ENCODE measurements at regions not wholly inside any gene's neighbourhood (a gene's known extent, or its start where the extent isn't known, plus 50 kb on each side); places are given as distances from the start of the nearest gene placed in this dataset.
"Not testable (repeated sequence)": the region's sequence is repeated elsewhere in the genome, so short reads cannot be mapped to it uniquely, and the experiment has no call there.

- no peaks in the 10 kb centered on the region for H3K36me3 Mint-ChIP-seq (ENCODE audit: insufficient read depth)
- H3K9me3 Mint-ChIP-seq, result no peaks in the 10 kb centered on the region
- H3K4me1 Mint-ChIP-seq, result no peaks in the 10 kb centered on the region
- H3K27ac Mint-ChIP-seq (ENCODE audit: low read depth), result no peak overlapping the region
- H3K27me3 Mint-ChIP-seq, result peaks cover 4% of the 10 kb centered on the region
- H3K4me3 Mint-ChIP-seq, result no peak overlapping the region
- no peak for DNase-seq (ENCODE audit: low spot score in 2 of 2)
- no peak for ATAC-seq (replicated peaks; ENCODE audit: extremely low read depth, poor library complexity, severe bottlenecking)
Observed at GRCh38 chr3:105255350-105255749, 111.4 kb upstream of the ALCAM start.

GRCh38 chr3:105259496-105259895, 107.2 kb upstream of the ALCAM start:
- Mint-ChIP-seq H3K4me1 (no peaks in the 10 kb centered on the region), H3K9me3 (no peaks in the 10 kb centered on the region), H3K36me3 (ENCODE audit: insufficient read depth) (no peaks in the 10 kb centered on the region), H3K4me3 (no peak overlapping the region), H3K27ac (ENCODE audit: low read depth) (no peak overlapping the region), H3K27me3 (peaks cover 10% of the 10 kb centered on the region)
- ATAC-seq (replicated peaks; ENCODE audit: extremely low read depth, poor library complexity, severe bottlenecking) (no peak), DNase-seq (ENCODE audit: low spot score in 2 of 2) (no peak)

- ATAC-seq (replicated peaks; ENCODE audit: extremely low read depth, poor library complexity, severe bottlenecking), result no peak
- H3K4me1 Mint-ChIP-seq, result no peaks in the 10 kb centered on the region
- no peak overlapping the region for H3K27ac Mint-ChIP-seq (ENCODE audit: low read depth)
- no peaks in the 10 kb centered on the region for H3K36me3 Mint-ChIP-seq (ENCODE audit: insufficient read depth)
- H3K9me3 Mint-ChIP-seq, result no peaks in the 10 kb centered on the region
- H3K4me3 Mint-ChIP-seq, result no peak overlapping the region
- DNase-seq (ENCODE audit: low spot score in 2 of 2), result no peak
- peaks cover 10% of the 10 kb centered on the region for H3K27me3 Mint-ChIP-seq
Observed at GRCh38 chr3:105260385-105260784, 106.3 kb upstream of the ALCAM start.

- no peaks in the 10 kb centered on the region for H3K36me3 Mint-ChIP-seq (ENCODE audit: insufficient read depth)
- peaks cover 9% of the 10 kb centered on the region for H3K27me3 Mint-ChIP-seq
- H3K9me3 Mint-ChIP-seq, result no peaks in the 10 kb centered on the region
- no peak overlapping the region for H3K27ac Mint-ChIP-seq (ENCODE audit: low read depth)
- ATAC-seq (replicated peaks; ENCODE audit: extremely low read depth, poor library complexity, severe bottlenecking) (no peak), DNase-seq (ENCODE audit: low spot score in 2 of 2) (no peak)
- H3K4me3 Mint-ChIP-seq, result no peak overlapping the region
- no peaks in the 10 kb centered on the region for H3K4me1 Mint-ChIP-seq
Observed at GRCh38 chr3:105274536-105274935, 92.2 kb upstream of the ALCAM start.

- H3K36me3 Mint-ChIP-seq (ENCODE audit: insufficient read depth), result no peaks in the 10 kb centered on the region
- no peaks in the 10 kb centered on the region for H3K9me3 Mint-ChIP-seq
- no peak for ATAC-seq (replicated peaks; ENCODE audit: extremely low read depth, poor library complexity, severe bottlenecking)
Observed at GRCh38 chr3:105274958-105275357, 91.8 kb upstream of the ALCAM start.

GRCh38 chr3:105277656-105278055, 89.1 kb upstream of the ALCAM start:
- Mint-ChIP-seq H3K36me3 (ENCODE audit: insufficient read depth) (no peaks in the 10 kb centered on the region), H3K4me3 (no peak overlapping the region), H3K27ac (ENCODE audit: low read depth) (no peak overlapping the region), H3K27me3 (peaks cover 20% of the 10 kb centered on the region), H3K9me3 (no peaks in the 10 kb centered on the region), H3K4me1 (no peaks in the 10 kb centered on the region)
- ATAC-seq (replicated peaks; ENCODE audit: extremely low read depth, poor library complexity, severe bottlenecking) (no peak), DNase-seq (ENCODE audit: low spot score in 2 of 2) (no peak)

More at GRCh38 chr3:105274958-105275357, 91.8 kb upstream of the ALCAM start:
- no peak for DNase-seq (ENCODE audit: low spot score in 2 of 2)
- H3K4me3 Mint-ChIP-seq, result no peak overlapping the region
- peaks cover 9% of the 10 kb centered on the region for H3K27me3 Mint-ChIP-seq
- H3K27ac Mint-ChIP-seq (ENCODE audit: low read depth), result no peak overlapping the region
- no peaks in the 10 kb centered on the region for H3K4me1 Mint-ChIP-seq

- Mint-ChIP-seq H3K36me3 (ENCODE audit: insufficient read depth) (no peaks in the 10 kb centered on the region), H3K27me3 (peaks cover 14% of the 10 kb centered on the region), H3K4me3 (no peak overlapping the region), H3K27ac (ENCODE audit: low read depth) (no peak overlapping the region), H3K9me3 (no peaks in the 10 kb centered on the region), H3K4me1 (no peaks in the 10 kb centered on the region)
- ATAC-seq (replicated peaks; ENCODE audit: extremely low read depth, poor library complexity, severe bottlenecking), result no peak
- DNase-seq (ENCODE audit: low spot score in 2 of 2), result no peak
Observed at GRCh38 chr3:105278688-105279087, 88.0 kb upstream of the ALCAM start.

GRCh38 chr3:105281989-105282388, 84.7 kb upstream of the ALCAM start:
- H3K27me3 Mint-ChIP-seq, result peaks cover 11% of the 10 kb centered on the region
- no peak for DNase-seq (ENCODE audit: low spot score in 2 of 2)
- no peak for ATAC-seq (replicated peaks; ENCODE audit: extremely low read depth, poor library complexity, severe bottlenecking)
- H3K9me3 Mint-ChIP-seq, result no peaks in the 10 kb centered on the region
- H3K36me3 Mint-ChIP-seq (ENCODE audit: insufficient read depth), result no peaks in the 10 kb centered on the region
- no peak overlapping the region for H3K27ac Mint-ChIP-seq (ENCODE audit: low read depth)
- no peak overlapping the region for H3K4me3 Mint-ChIP-seq
- H3K4me1 Mint-ChIP-seq, result no peaks in the 10 kb centered on the region

GRCh38 chr3:105284876-105285275, 81.8 kb upstream of the ALCAM start:
- no peaks in the 10 kb centered on the region for H3K4me1 Mint-ChIP-seq
- no peak overlapping the region for H3K27ac Mint-ChIP-seq (ENCODE audit: low read depth)
- no peaks in the 10 kb centered on the region for H3K9me3 Mint-ChIP-seq
- ATAC-seq (replicated peaks; ENCODE audit: extremely low read depth, poor library complexity, severe bottlenecking) (no peak), DNase-seq (ENCODE audit: low spot score in 2 of 2) (no peak)
- H3K4me3 Mint-ChIP-seq, result no peak overlapping the region
- no peaks in the 10 kb centered on the region for H3K36me3 Mint-ChIP-seq (ENCODE audit: insufficient read depth)
- peaks cover 14% of the 10 kb centered on the region for H3K27me3 Mint-ChIP-seq

GRCh38 chr3:105285653-105286241, 81.0 kb upstream of the ALCAM start:
- Mint-ChIP-seq H3K27me3 (peaks cover 19% of the 10 kb centered on the region), H3K27ac (ENCODE audit: low read depth) (no peak overlapping the region), H3K4me3 (no peak overlapping the region), H3K9me3 (no peaks in the 10 kb centered on the region), H3K36me3 (ENCODE audit: insufficient read depth) (no peaks in the 10 kb centered on the region), H3K4me1 (no peaks in the 10 kb centered on the region)
- no peak for DNase-seq (ENCODE audit: low spot score in 2 of 2)
- no peak for ATAC-seq (replicated peaks; ENCODE audit: extremely low read depth, poor library complexity, severe bottlenecking)

- DNase-seq (ENCODE audit: low spot score in 2 of 2) (no peak), ATAC-seq (replicated peaks; ENCODE audit: extremely low read depth, poor library complexity, severe bottlenecking) (no peak)
- no peaks in the 10 kb centered on the region for H3K4me1 Mint-ChIP-seq
- H3K4me3 Mint-ChIP-seq, result no peak overlapping the region
- H3K9me3 Mint-ChIP-seq, result peaks cover 8% of the 10 kb centered on the region
- H3K36me3 Mint-ChIP-seq (ENCODE audit: insufficient read depth), result no peaks in the 10 kb centered on the region
- peaks cover 41% of the 10 kb centered on the region for H3K27me3 Mint-ChIP-seq
- no peak overlapping the region for H3K27ac Mint-ChIP-seq (ENCODE audit: low read depth)
Observed at GRCh38 chr3:105293441-105293840, 73.3 kb upstream of the ALCAM start.

- H3K4me1 Mint-ChIP-seq; H3K9me3 Mint-ChIP-seq; H3K4me3 Mint-ChIP-seq; ATAC-seq (replicated peaks; ENCODE audit: extremely low read depth, poor library complexity, severe bottlenecking); H3K27ac Mint-ChIP-seq (ENCODE audit: low read depth); H3K36me3 Mint-ChIP-seq (ENCODE audit: insufficient read depth); DNase-seq (ENCODE audit: low spot score in 2 of 2): not testable (repeated sequence)
- H3K27me3 Mint-ChIP-seq, result peaks cover 33% of the 10 kb centered on the region
Observed at GRCh38 chr3:105296182-105296822, 70.4 kb upstream of the ALCAM start.

- no peak for DNase-seq (ENCODE audit: low spot score in 2 of 2)
- peaks cover 24% of the 10 kb centered on the region for H3K9me3 Mint-ChIP-seq
- H3K27me3 Mint-ChIP-seq, result peaks cover 11% of the 10 kb centered on the region
- H3K27ac Mint-ChIP-seq (ENCODE audit: low read depth), result no peak overlapping the region
- H3K4me3 Mint-ChIP-seq, result no peak overlapping the region
- H3K4me1 Mint-ChIP-seq, result no peaks in the 10 kb centered on the region
- no peak for ATAC-seq (replicated peaks; ENCODE audit: extremely low read depth, poor library complexity, severe bottlenecking)
- H3K36me3 Mint-ChIP-seq (ENCODE audit: insufficient read depth), result no peaks in the 10 kb centered on the region
Observed at GRCh38 chr3:105304487-105304886, 62.2 kb upstream of the ALCAM start.
